ENCODE measurements at regions not wholly inside any gene's neighbourhood (a gene's known extent, or its start where the extent isn't known, plus 50 kb on each side); places are given as distances from the start of the nearest gene placed in this dataset.

- Mint-ChIP-seq H3K27ac (no peak overlapping the region), H3K27me3 (ENCODE audit: insufficient read depth) (no peaks in the 10 kb centered on the region; the same call in 1 of the 2 replicates), H3K9me3 (peaks cover 8% of the 10 kb centered on the region; the same call in 1 of the 2 replicates), H3K4me1 (ENCODE audit: low read depth) (peaks cover 5% of the 10 kb centered on the region; the same call in 1 of the 2 replicates), H3K36me3 (ENCODE audit: low read depth) (no peaks in the 10 kb centered on the region), H3K4me3 (no peak overlapping the region)
- no peak for TF ChIP-seq CTCF (IDR thresholded peaks at IDR 0.05)
- no peak for DNase-seq
Measured at GRCh38 chr1:208595236-208595635, 351.1 kb upstream of the PLXNA2 start.

- Mint-ChIP-seq H3K4me1 (ENCODE audit: low read depth) (peaks cover 5% of the 10 kb centered on the region; the same call in 1 of the 2 replicates), H3K36me3 (ENCODE audit: low read depth) (no peaks in the 10 kb centered on the region), H3K4me3 (no peak overlapping the region), H3K27ac (no peak overlapping the region), H3K9me3 (peaks cover 8% of the 10 kb centered on the region; the same call in 1 of the 2 replicates), H3K27me3 (ENCODE audit: insufficient read depth) (no peaks in the 10 kb centered on the region; the same call in 1 of the 2 replicates)
- peak; percentile 65 for DNase-seq
- TF ChIP-seq CTCF (IDR thresholded peaks at IDR 0.05): no peak
Measured at GRCh38 chr1:208595745-208596144, 351.6 kb upstream of the PLXNA2 start.

- no peak overlapping the region for H3K27ac Mint-ChIP-seq
- DNase-seq: no peak
- no peak for TF ChIP-seq CTCF (IDR thresholded peaks at IDR 0.05)
- peaks cover 3% of the 10 kb centered on the region; the same call in 1 of the 2 replicates for H3K9me3 Mint-ChIP-seq
- peaks cover 5% of the 10 kb centered on the region; the same call in 1 of the 2 replicates for H3K4me1 Mint-ChIP-seq (ENCODE audit: low read depth)
- no peaks in the 10 kb centered on the region; the same call in 1 of the 2 replicates for H3K27me3 Mint-ChIP-seq (ENCODE audit: insufficient read depth)
- H3K4me3 Mint-ChIP-seq: no peak overlapping the region
- no peaks in the 10 kb centered on the region for H3K36me3 Mint-ChIP-seq (ENCODE audit: low read depth)
Measured at GRCh38 chr1:208597571-208597970, 353.4 kb upstream of the PLXNA2 start.

- Mint-ChIP-seq H3K27me3 (ENCODE audit: insufficient read depth) (no peaks in the 10 kb centered on the region; the same call in 1 of the 2 replicates), H3K36me3 (ENCODE audit: low read depth) (no peaks in the 10 kb centered on the region), H3K4me1 (ENCODE audit: low read depth) (peaks cover 5% of the 10 kb centered on the region; the same call in 1 of the 2 replicates), H3K4me3 (no peak overlapping the region), H3K9me3 (peaks cover 3% of the 10 kb centered on the region; the same call in 1 of the 2 replicates), H3K27ac (no peak overlapping the region)
- TF ChIP-seq CTCF (IDR thresholded peaks at IDR 0.05): no peak
- DNase-seq: no peak
Measured at GRCh38 chr1:208598021-208598420, 353.8 kb upstream of the PLXNA2 start.

- no peak for TF ChIP-seq CTCF (IDR thresholded peaks at IDR 0.05)
- Mint-ChIP-seq H3K36me3 (ENCODE audit: low read depth) (no peaks in the 10 kb centered on the region), H3K9me3 (peaks cover 3% of the 10 kb centered on the region; the same call in 1 of the 2 replicates), H3K4me3 (no peak overlapping the region), H3K27ac (no peak overlapping the region), H3K4me1 (ENCODE audit: low read depth) (peaks cover 6% of the 10 kb centered on the region; the same call in 1 of the 2 replicates), H3K27me3 (ENCODE audit: insufficient read depth) (no peaks in the 10 kb centered on the region; the same call in 1 of the 2 replicates)
- DNase-seq: no peak
Measured at GRCh38 chr1:208599063-208599462, 354.9 kb upstream of the PLXNA2 start.

Data from HFFc6 (cell line).